ENCODE measurements at regions not wholly inside any gene's neighbourhood (a gene's known extent, or its start where the extent isn't known, plus 50 kb on each side); places are given as distances from the start of the nearest gene placed in this dataset.

GRCh38 chr10:28948046-28948445 is 270.7 kb downstream of the BAMBI start:
- no peaks in the 10 kb centered on the region for H3K27me3 ChIP-seq
- H3K4me1 ChIP-seq, result no peaks in the 10 kb centered on the region
- H3K36me3 ChIP-seq, result no peaks in the 10 kb centered on the region
- no peak overlapping the region for H3K4me3 ChIP-seq (ENCODE audit: low read depth, low read length)
- TF ChIP-seq CTCF (IDR thresholded peaks at IDR 0.05; ENCODE audit: low read depth, low read length), result no peak
- H3K9me3 ChIP-seq, result no peaks in the 10 kb centered on the region
- DNase-seq, result no peak

GRCh38 chr10:28949005-28950004 is 272.0 kb downstream of the BAMBI start:
- TF ChIP-seq CTCF (IDR thresholded peaks at IDR 0.05; ENCODE audit: low read depth, low read length), result no peak
- no peaks in the 10 kb centered on the region for H3K9me3 ChIP-seq
- no peaks in the 10 kb centered on the region for H3K4me1 ChIP-seq
- DNase-seq, result no peak
- H3K27me3 ChIP-seq, result no peaks in the 10 kb centered on the region
- H3K4me3 ChIP-seq (ENCODE audit: low read depth, low read length), result no peak overlapping the region
- no peaks in the 10 kb centered on the region for H3K36me3 ChIP-seq

- Histone ChIP-seq H3K36me3 (no peaks in the 10 kb centered on the region), H3K4me1 (no peaks in the 10 kb centered on the region), H3K4me3 (ENCODE audit: low read depth, low read length) (no peak overlapping the region), H3K9me3 (no peaks in the 10 kb centered on the region), H3K27me3 (no peaks in the 10 kb centered on the region)
- no peak for DNase-seq
- TF ChIP-seq CTCF (IDR thresholded peaks at IDR 0.05; ENCODE audit: low read depth, low read length), result no peak
Measured at GRCh38 chr10:28951484-28951883, 274.2 kb downstream of the BAMBI start.

- H3K9me3 ChIP-seq, result no peaks in the 10 kb centered on the region
- no peak for DNase-seq
- H3K36me3 ChIP-seq, result no peaks in the 10 kb centered on the region
- H3K4me3 ChIP-seq (ENCODE audit: low read depth, low read length), result no peak overlapping the region
- TF ChIP-seq CTCF (IDR thresholded peaks at IDR 0.05; ENCODE audit: low read depth, low read length), result no peak
- H3K27me3 ChIP-seq, result no peaks in the 10 kb centered on the region
- no peaks in the 10 kb centered on the region for H3K4me1 ChIP-seq
Measured at GRCh38 chr10:28952523-28952922, 275.2 kb downstream of the BAMBI start.

DNA sequence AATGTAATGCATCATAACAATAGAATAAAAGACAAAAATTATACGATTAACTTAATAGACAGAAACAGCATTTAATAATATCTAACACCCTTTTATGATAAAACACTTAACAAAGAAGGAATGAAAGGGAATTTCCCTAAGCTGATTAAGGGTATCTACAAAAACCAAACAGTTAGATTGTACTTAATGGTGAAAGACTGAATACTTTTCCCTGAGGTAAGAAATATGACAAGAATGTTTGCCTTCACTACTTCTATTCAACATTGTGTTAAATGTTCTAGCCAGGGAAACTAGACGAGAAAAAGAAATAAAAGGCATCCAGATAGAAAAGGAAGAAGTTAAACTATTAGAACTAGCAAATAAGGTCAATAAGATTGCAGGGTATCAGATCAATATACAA is 276.9 kb downstream of the BAMBI start:
- DNase-seq, result no peak
- no peak for TF ChIP-seq CTCF (IDR thresholded peaks at IDR 0.05; ENCODE audit: low read depth, low read length)
- H3K27me3 ChIP-seq, result no peaks in the 10 kb centered on the region

DNA sequence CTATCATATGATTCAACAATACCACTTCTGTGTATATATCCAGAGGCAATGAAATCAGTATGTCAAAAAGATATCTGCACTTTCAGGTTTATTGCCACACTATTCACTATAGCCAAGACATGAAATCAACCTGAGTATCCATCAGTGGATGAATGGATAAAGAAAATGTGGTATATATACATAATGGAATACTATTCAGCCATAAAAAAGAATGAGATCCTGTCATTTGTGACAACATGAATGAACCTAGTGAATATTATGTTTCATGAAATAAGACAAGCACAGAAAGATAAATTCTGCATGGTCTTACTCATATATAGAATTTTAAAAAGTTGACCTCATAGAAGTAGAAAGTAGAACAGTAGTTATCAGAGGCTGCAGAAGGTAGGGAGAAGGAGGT is 281.1 kb downstream of the BAMBI start:
- no peak for TF ChIP-seq CTCF (IDR thresholded peaks at IDR 0.05; ENCODE audit: low read depth, low read length)
- DNase-seq, result no peak

More for the DNA sequence above, 276.9 kb downstream of the BAMBI start:
- Histone ChIP-seq H3K4me1 (no peaks in the 10 kb centered on the region), H3K4me3 (ENCODE audit: low read depth, low read length) (no peak overlapping the region), H3K9me3 (no peaks in the 10 kb centered on the region), H3K36me3 (no peaks in the 10 kb centered on the region)

More for the DNA sequence above, 281.1 kb downstream of the BAMBI start:
- no peaks in the 10 kb centered on the region for H3K4me1 ChIP-seq
- no peak overlapping the region for H3K4me3 ChIP-seq (ENCODE audit: low read depth, low read length)
- no peaks in the 10 kb centered on the region for H3K36me3 ChIP-seq
- no peaks in the 10 kb centered on the region for H3K27me3 ChIP-seq
- no peaks in the 10 kb centered on the region for H3K9me3 ChIP-seq

Measured in BE2C (cell line).